ENCODE measurements at regions not wholly inside any gene's neighbourhood (a gene's known extent, or its start where the extent isn't known, plus 50 kb on each side); places are given as distances from the start of the nearest gene placed in this dataset.
"Not testable (repeated sequence)": the region's sequence is repeated elsewhere in the genome, so short reads cannot be mapped to it uniquely, and the experiment has no call there.

GRCh38 chr16:16613212-16613611, 234.3 kb downstream of the NPIPA7 start:
- DNase-seq (ENCODE audit: low read depth in 4 of 4, low spot score in 1 of 4): not testable (repeated sequence)

GRCh38 chr16:16614484-16614883, 235.5 kb downstream of the NPIPA7 start:
- not testable (repeated sequence) for DNase-seq (ENCODE audit: low read depth in 4 of 4, low spot score in 1 of 4)

- DNase-seq (ENCODE audit: low read depth in 4 of 4, low spot score in 1 of 4): not testable (repeated sequence)
Measured at GRCh38 chr16:16618963-16619465, 240.1 kb downstream of the NPIPA7 start.

- not testable (repeated sequence) for DNase-seq (ENCODE audit: low read depth in 4 of 4, low spot score in 1 of 4)
Measured at GRCh38 chr16:16624367-16624766, 245.4 kb downstream of the NPIPA7 start.

GRCh38 chr16:16625140-16625539, 246.2 kb downstream of the NPIPA7 start:
- DNase-seq (ENCODE audit: low read depth in 4 of 4, low spot score in 1 of 4): not testable (repeated sequence)

GRCh38 chr16:16627865-16628264, 248.9 kb downstream of the NPIPA7 start:
- DNase-seq (ENCODE audit: low read depth in 4 of 4, low spot score in 1 of 4): not testable (repeated sequence)

- not testable (repeated sequence) for DNase-seq (ENCODE audit: low read depth in 4 of 4, low spot score in 1 of 4)
Measured at GRCh38 chr16:16638231-16638630, 259.3 kb downstream of the NPIPA7 start.

GRCh38 chr16:16638714-16639113, 259.8 kb downstream of the NPIPA7 start:
- DNase-seq (ENCODE audit: low read depth in 4 of 4, low spot score in 1 of 4): not testable (repeated sequence)

GRCh38 chr16:16643828-16644227, 264.9 kb downstream of the NPIPA7 start:
- not testable (repeated sequence) for DNase-seq (ENCODE audit: low read depth in 4 of 4, low spot score in 1 of 4)

- not testable (repeated sequence) for DNase-seq (ENCODE audit: low read depth in 4 of 4, low spot score in 1 of 4)
Measured at GRCh38 chr16:16648002-16648401, 269.1 kb downstream of the NPIPA7 start.

- DNase-seq (ENCODE audit: low read depth in 4 of 4, low spot score in 1 of 4): not testable (repeated sequence)
Measured at GRCh38 chr16:16672180-16672812, 293.4 kb downstream of the NPIPA7 start.

GRCh38 chr16:16674820-16675219, 295.9 kb downstream of the NPIPA7 start:
- not testable (repeated sequence) for DNase-seq (ENCODE audit: low read depth in 4 of 4, low spot score in 1 of 4)

GRCh38 chr16:16721849-16722248, 342.9 kb downstream of the NPIPA7 start:
- not testable (repeated sequence) for DNase-seq (ENCODE audit: low read depth in 4 of 4, low spot score in 1 of 4)

GRCh38 chr16:16722666-16723065, 343.7 kb downstream of the NPIPA7 start:
- not testable (repeated sequence) for DNase-seq (ENCODE audit: low read depth in 4 of 4, low spot score in 1 of 4)

- DNase-seq (ENCODE audit: low read depth in 4 of 4, low spot score in 1 of 4): not testable (repeated sequence)
Measured at GRCh38 chr16:16723819-16724519, 345.0 kb downstream of the NPIPA7 start.

GRCh38 chr16:16727048-16727447, 348.1 kb downstream of the NPIPA7 start:
- not testable (repeated sequence) for DNase-seq (ENCODE audit: low read depth in 4 of 4, low spot score in 1 of 4)

- not testable (repeated sequence) for DNase-seq (ENCODE audit: low read depth in 4 of 4, low spot score in 1 of 4)
Measured at GRCh38 chr16:16742573-16742972, 363.6 kb downstream of the NPIPA7 start.

GRCh38 chr16:16754992-16755667, 376.2 kb downstream of the NPIPA7 start:
- not testable (repeated sequence) for DNase-seq (ENCODE audit: low read depth in 4 of 4, low spot score in 1 of 4)

- no peak for DNase-seq (ENCODE audit: low read depth in 4 of 4, low spot score in 1 of 4)
Measured at GRCh38 chr16:16763449-16763848, 384.5 kb downstream of the NPIPA7 start.

- not testable (repeated sequence) for DNase-seq (ENCODE audit: low read depth in 4 of 4, low spot score in 1 of 4)
Measured at GRCh38 chr16:16770717-16771116, 391.8 kb downstream of the NPIPA7 start.

GRCh38 chr16:16774389-16774788, 395.4 kb downstream of the NPIPA7 start:
- DNase-seq (ENCODE audit: low read depth in 4 of 4, low spot score in 1 of 4): no peak

GRCh38 chr16:16778332-16778731, 399.4 kb downstream of the NPIPA7 start:
- no peak for DNase-seq (ENCODE audit: low read depth in 4 of 4, low spot score in 1 of 4)
